ENCODE measurements at regions not wholly inside any gene's neighbourhood (a gene's known extent, or its start where the extent isn't known, plus 50 kb on each side); places are given as distances from the start of the nearest gene placed in this dataset.
A peak's percentile ranks its signal among the peaks of the same experiment; 100 is the strongest.

DNA sequence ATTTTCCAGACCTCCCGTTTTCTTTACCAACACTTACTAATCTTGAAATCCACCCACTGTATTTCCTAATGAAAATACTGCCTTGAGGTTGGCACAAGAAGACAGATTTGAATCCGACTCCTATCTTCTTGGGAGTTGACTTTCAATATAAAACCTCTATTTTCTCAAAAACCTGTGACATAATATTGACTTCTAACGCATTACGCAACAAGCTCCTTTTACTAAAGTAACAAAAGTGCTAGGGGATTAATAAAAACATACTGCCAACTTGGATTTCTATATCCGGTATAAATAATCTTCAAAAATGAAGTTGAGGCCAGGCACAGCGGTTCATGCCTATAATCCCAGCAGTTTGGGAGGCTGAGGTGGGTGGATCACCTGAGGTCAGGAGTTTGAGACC is 382.0 kb downstream of the PREX1 start:
- no peak overlapping the region for H3K4me3 ChIP-seq (replicated peaks in 1 of 3; ENCODE audit: low read depth in 2 of 3, low read length in 3 of 3)
- peaks cover 0 to 6% (median 2%) of the 10 kb centered on the region in 3 donors for H3K27me3 Mint-ChIP-seq (ENCODE audit: low read depth in 3 of 3)
- no peak for TF ChIP-seq CTCF (IDR thresholded peaks at IDR 0.05)
- DNase-seq: no peak
- no peak overlapping the region for H2AFZ ChIP-seq (ENCODE audit: insufficient read depth, low read depth, low read length, poor library complexity, severe bottlenecking)
- no peaks in the 10 kb centered on the region for H3K27me3 ChIP-seq (ENCODE audit: control insufficient read depth in 2 of 2, insufficient read depth in 2 of 2, low read length in 2 of 2)
- H3K4me3 Mint-ChIP-seq: no peak overlapping the region
- no peaks in the 10 kb centered on the region for H3K4me1 ChIP-seq (ENCODE audit: control insufficient read depth in 1 of 2, insufficient read depth in 2 of 2, low read length in 2 of 2)
- WGBS (ENCODE audit: insufficient coverage): 95% methylated on average over 2 of the region's 6 CpGs
- H3K9me3 ChIP-seq (replicated peaks in 1 of 2; ENCODE audit: control insufficient read depth in 1 of 2, insufficient read depth in 1 of 2, low read length in 2 of 2): peaks cover 11 to 13% of the 10 kb centered on the region in 2 donors
- H3K36me3 ChIP-seq (replicated peaks in 1 of 2; ENCODE audit: control insufficient read depth in 1 of 2, insufficient read depth in 2 of 2, low read length in 2 of 2): no peaks in the 10 kb centered on the region
- peaks cover 7 to 35% (median 22%) of the 10 kb centered on the region in 7 donors for H3K9me3 Mint-ChIP-seq
- no peak overlapping the region for H3K4me2 ChIP-seq (replicated peaks; ENCODE audit: extremely low read depth, low read length, poor library complexity, severe bottlenecking)
- intact Hi-C loops (cut with micrococcal nuclease): no loop called here
- H3K4me1 Mint-ChIP-seq: no peaks in the 10 kb centered on the region
- no peaks in the 10 kb centered on the region for H4K20me1 ChIP-seq (ENCODE audit: insufficient read depth, low read length)
- H3K79me2 ChIP-seq (ENCODE audit: insufficient read depth, low read length): no peaks in the 10 kb centered on the region
- H3K36me3 Mint-ChIP-seq: no peaks in the 10 kb centered on the region
- H3K27ac Mint-ChIP-seq: no peak overlapping the region
- no peak overlapping the region for H3K27ac ChIP-seq (ENCODE audit: low read depth in 1 of 2, low read length in 2 of 2)
- no peak overlapping the region for H3K9ac ChIP-seq (ENCODE audit: insufficient read depth, low read length, poor library complexity, severe bottlenecking)

GRCh38 chr20:48444249-48444648 is 383.6 kb downstream of the PREX1 start:
- Mint-ChIP-seq H3K4me3 (no peak overlapping the region), H3K9me3 (peaks cover 7 to 40% (median 22%) of the 10 kb centered on the region in 7 donors), H3K27ac (peak overlapping the region in 1 of 7 donors; percentile 15), H3K27me3 (ENCODE audit: low read depth in 3 of 3) (peaks cover 0 to 6% (median 2%) of the 10 kb centered on the region in 3 donors), H3K36me3 (no peaks in the 10 kb centered on the region), H3K4me1 (no peaks in the 10 kb centered on the region)
- no peaks in the 10 kb centered on the region for H3K27me3 ChIP-seq (ENCODE audit: control insufficient read depth in 2 of 2, insufficient read depth in 2 of 2, low read length in 2 of 2)
- H4K20me1 ChIP-seq (ENCODE audit: insufficient read depth, low read length): no peaks in the 10 kb centered on the region
- intact Hi-C loops (cut with micrococcal nuclease): no loop called here
- no peak overlapping the region for H3K4me3 ChIP-seq (replicated peaks in 1 of 3; ENCODE audit: low read depth in 2 of 3, low read length in 3 of 3)
- H3K9ac ChIP-seq (ENCODE audit: insufficient read depth, low read length, poor library complexity, severe bottlenecking): no peak overlapping the region
- H3K9me3 ChIP-seq (replicated peaks in 1 of 2; ENCODE audit: control insufficient read depth in 1 of 2, insufficient read depth in 1 of 2, low read length in 2 of 2): peaks cover 11 to 14% of the 10 kb centered on the region in 2 donors
- TF ChIP-seq CTCF (IDR thresholded peaks at IDR 0.05): no peak
- no peak overlapping the region for H3K27ac ChIP-seq (ENCODE audit: low read depth in 1 of 2, low read length in 2 of 2)
- H3K4me1 ChIP-seq (ENCODE audit: control insufficient read depth in 1 of 2, insufficient read depth in 2 of 2, low read length in 2 of 2): no peaks in the 10 kb centered on the region
- H3K36me3 ChIP-seq (replicated peaks in 1 of 2; ENCODE audit: control insufficient read depth in 1 of 2, insufficient read depth in 2 of 2, low read length in 2 of 2): no peaks in the 10 kb centered on the region
- H3K4me2 ChIP-seq (replicated peaks; ENCODE audit: extremely low read depth, low read length, poor library complexity, severe bottlenecking): no peak overlapping the region
- no peak overlapping the region for H2AFZ ChIP-seq (ENCODE audit: insufficient read depth, low read depth, low read length, poor library complexity, severe bottlenecking)
- no peaks in the 10 kb centered on the region for H3K79me2 ChIP-seq (ENCODE audit: insufficient read depth, low read length)
- no peak for DNase-seq

All from CD14-positive monocyte (primary cell).